Thyroid gland (tissue), 4 donors: ENCODE measurements at regions not wholly inside any gene's neighbourhood (a gene's known extent, or its start where the extent isn't known, plus 50 kb on each side); places are given as distances from the start of the nearest gene placed in this dataset.

Experiments
- POLR2A ChIP-seq, 2 donors: fragments of 450-650 bp; IDR thresholded peaks; one replicate each; pipeline ENCODE4 v1.6.1; 2017; ENCODE audit warnings: antibody characterized with exemption in 2 of 2, mild to moderate bottlenecking in 2 of 2, moderate library complexity in 1 of 2
- TF ChIP-seq, protein P1 (sequence below), 6 experiments: fragments of 200-600 bp in 3 of 6; fragments of 450-650 bp in 3 of 6; sonication (generic) in 3 of 6; IDR thresholded peaks; one replicate each; pipeline ENCODE4 v1.5.1; 2016 to 2019; ENCODE audit warnings: antibody characterized with exemption in 6 of 6, mild to moderate bottlenecking in 2 of 6, inconsistent platforms in 1 of 6, moderate library complexity in 1 of 6

DNA sequence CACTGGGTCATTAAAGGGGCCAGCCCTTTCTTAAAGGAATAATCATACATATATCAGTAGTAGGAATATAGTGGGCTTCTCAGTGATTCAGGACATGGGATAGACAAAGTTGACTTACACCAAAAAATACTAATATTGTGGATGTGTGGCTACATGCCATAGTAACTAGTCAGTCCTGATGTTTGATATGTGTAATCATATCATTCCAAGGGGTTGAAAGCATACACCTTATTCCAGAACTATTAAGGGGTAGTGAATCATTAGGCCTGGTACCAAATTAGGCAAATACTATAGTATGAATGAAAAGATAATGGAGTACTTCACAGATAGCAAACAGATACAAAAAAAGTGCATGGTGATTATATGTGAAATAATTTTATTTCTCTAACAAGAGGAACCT is 814.9 kb upstream of the NRXN1 start:
- TF ChIP-seq, protein P1, sequence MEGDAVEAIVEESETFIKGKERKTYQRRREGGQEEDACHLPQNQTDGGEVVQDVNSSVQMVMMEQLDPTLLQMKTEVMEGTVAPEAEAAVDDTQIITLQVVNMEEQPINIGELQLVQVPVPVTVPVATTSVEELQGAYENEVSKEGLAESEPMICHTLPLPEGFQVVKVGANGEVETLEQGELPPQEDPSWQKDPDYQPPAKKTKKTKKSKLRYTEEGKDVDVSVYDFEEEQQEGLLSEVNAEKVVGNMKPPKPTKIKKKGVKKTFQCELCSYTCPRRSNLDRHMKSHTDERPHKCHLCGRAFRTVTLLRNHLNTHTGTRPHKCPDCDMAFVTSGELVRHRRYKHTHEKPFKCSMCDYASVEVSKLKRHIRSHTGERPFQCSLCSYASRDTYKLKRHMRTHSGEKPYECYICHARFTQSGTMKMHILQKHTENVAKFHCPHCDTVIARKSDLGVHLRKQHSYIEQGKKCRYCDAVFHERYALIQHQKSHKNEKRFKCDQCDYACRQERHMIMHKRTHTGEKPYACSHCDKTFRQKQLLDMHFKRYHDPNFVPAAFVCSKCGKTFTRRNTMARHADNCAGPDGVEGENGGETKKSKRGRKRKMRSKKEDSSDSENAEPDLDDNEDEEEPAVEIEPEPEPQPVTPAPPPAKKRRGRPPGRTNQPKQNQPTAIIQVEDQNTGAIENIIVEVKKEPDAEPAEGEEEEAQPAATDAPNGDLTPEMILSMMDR (IDR thresholded peaks at IDR 0.05), result no peak
- no peak for TF ChIP-seq POLR2A (IDR thresholded peaks at IDR 0.05)
